Right atrium auricular region (tissue), 2 donors: ENCODE measurements at regions not wholly inside any gene's neighbourhood (a gene's known extent, or its start where the extent isn't known, plus 50 kb on each side); places are given as distances from the start of the nearest gene placed in this dataset.
"Not testable (repeated sequence)": the region's sequence is repeated elsewhere in the genome, so short reads cannot be mapped to it uniquely, and the experiment has no call there.

Source experiments
- DNase-seq: peaks from one replicate; pipeline ENCODE4 v3.0.0-alpha.2; 2019; ENCODE audit warnings: low spot score
- H3K27ac ChIP-seq, 2 donors: fragments of 200-600 bp; sonication (generic); 1 replicate in 1 of 2; 2 replicates in 1 of 2; pipeline ENCODE4 v1.5.1; 2016 to 2019
- H3K27me3 ChIP-seq, 2 donors: fragments of 200-600 bp; sonication (generic); one replicate each; pipeline versions ENCODE4 v1.5.1 to v1.6.0; 2017 to 2019
- H3K36me3 ChIP-seq: fragments of 200-600 bp; sonication (generic); one replicate; pipeline ENCODE4 v1.5.1; 2016
- H3K4me1 ChIP-seq, 2 donors: fragments of 200-600 bp; sonication (generic); one replicate each; pipeline versions ENCODE4 v1.5.1 to v1.6.0; 2017 to 2019
- H3K4me3 ChIP-seq, 2 donors: fragments of 200-600 bp; sonication (generic); 1 replicate in 1 of 2; 2 replicates in 1 of 2; pipeline ENCODE4 v1.5.1; 2017 to 2019; ENCODE audit warnings: mild to moderate bottlenecking in 1 of 2, moderate library complexity in 1 of 2
- H3K9me3 ChIP-seq, 2 donors: fragments of 200-600 bp; sonication (generic); one replicate each; pipeline ENCODE4 v1.5.1; 2019
- TF ChIP-seq, protein P1 (sequence below), 2 donors: fragments of 200-600 bp; sonication (generic); IDR thresholded peaks; one replicate each; pipeline ENCODE4 v1.5.1; 2019; ENCODE audit warnings: antibody characterized with exemption in 2 of 2

DNA sequence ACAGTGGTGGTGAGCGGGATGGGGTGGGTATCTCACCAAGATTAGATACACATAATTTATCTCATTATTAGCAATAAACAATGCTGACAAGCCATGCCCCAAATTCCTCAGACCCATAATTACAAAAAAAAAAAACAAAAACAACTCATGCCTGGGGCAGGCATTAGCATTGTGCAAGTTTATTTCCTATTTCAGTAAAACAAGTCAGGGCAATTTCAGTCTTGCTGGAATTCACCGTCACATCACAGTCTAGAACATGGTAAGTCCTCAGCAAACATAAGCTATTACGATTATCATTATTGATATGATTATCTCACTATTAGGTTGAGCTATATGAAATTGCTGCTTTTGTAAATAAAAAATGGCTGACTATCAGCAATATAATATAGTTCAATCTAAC is 57.5 kb upstream of the GNAQ start:
- Histone ChIP-seq H3K36me3 (no peaks in the 10 kb centered on the region), H3K27me3 (no peaks in the 10 kb centered on the region), H3K4me1 (no peaks in the 10 kb centered on the region), H3K4me3 (no peak overlapping the region), H3K9me3 (peaks cover 0 to 4% of the 10 kb centered on the region in 2 donors), H3K27ac (no peak overlapping the region)
- no peak for DNase-seq
- TF ChIP-seq, protein P1, sequence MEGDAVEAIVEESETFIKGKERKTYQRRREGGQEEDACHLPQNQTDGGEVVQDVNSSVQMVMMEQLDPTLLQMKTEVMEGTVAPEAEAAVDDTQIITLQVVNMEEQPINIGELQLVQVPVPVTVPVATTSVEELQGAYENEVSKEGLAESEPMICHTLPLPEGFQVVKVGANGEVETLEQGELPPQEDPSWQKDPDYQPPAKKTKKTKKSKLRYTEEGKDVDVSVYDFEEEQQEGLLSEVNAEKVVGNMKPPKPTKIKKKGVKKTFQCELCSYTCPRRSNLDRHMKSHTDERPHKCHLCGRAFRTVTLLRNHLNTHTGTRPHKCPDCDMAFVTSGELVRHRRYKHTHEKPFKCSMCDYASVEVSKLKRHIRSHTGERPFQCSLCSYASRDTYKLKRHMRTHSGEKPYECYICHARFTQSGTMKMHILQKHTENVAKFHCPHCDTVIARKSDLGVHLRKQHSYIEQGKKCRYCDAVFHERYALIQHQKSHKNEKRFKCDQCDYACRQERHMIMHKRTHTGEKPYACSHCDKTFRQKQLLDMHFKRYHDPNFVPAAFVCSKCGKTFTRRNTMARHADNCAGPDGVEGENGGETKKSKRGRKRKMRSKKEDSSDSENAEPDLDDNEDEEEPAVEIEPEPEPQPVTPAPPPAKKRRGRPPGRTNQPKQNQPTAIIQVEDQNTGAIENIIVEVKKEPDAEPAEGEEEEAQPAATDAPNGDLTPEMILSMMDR (IDR thresholded peaks at IDR 0.05), result no peak

DNA sequence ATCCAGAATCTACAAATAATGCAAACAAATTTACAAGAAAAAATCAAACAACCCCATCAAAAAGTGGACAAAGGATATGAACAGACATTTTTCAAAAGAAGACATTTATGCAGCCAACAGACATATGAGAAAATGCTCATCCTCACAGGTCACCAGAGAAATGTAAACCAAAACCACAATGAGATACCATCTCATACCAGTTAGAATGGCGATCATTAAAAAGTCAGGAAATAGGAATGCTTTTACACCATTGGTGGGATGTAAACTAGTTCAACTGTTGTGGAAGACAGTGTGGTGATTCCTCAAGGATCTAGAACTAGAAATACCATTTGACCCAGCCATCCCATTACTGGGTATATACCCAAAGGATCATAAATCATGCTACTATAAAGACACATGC is 56.6 kb upstream of the GNAQ start:
- not testable (repeated sequence) for H3K4me1 ChIP-seq, H3K4me3 ChIP-seq, DNase-seq, H3K36me3 ChIP-seq, H3K9me3 ChIP-seq, H3K27me3 ChIP-seq, H3K27ac ChIP-seq
